GM12873 (cell line): ENCODE measurements at regions not wholly inside any gene's neighbourhood (a gene's known extent, or its start where the extent isn't known, plus 50 kb on each side); places are given as distances from the start of the nearest gene placed in this dataset.

ENCODE experiments used
- TF ChIP-seq, protein P1 (sequence below): IDR thresholded peaks from 2 replicates; pipeline ENCODE4 v1.5.1; 2012; ENCODE audit warnings: low read depth, mild to moderate bottlenecking, moderate library complexity, low read length, control low read depth; ENCODE audit not compliant: insufficient read depth; ENCODE audit errors: missing control alignments

DNA sequence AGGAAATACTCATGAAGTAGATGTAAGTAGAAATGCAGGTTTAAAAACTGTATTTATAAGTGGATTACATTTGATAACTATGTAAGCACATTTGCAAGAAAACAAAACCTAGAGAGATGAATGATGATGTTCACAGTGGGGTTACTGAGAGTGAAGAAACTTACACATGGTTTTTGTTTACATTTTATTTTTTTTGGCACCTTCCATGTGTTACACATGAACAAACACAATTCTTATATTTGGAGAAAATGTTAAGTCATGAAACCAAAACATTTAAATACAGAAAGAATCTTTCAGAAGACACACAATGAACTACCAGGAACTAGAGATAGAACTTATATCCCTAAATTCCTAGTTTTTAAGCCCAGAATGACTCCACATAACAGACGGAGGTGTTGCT, 51.5 kb upstream of the SPATA31E1 start:
- TF ChIP-seq, protein P1, sequence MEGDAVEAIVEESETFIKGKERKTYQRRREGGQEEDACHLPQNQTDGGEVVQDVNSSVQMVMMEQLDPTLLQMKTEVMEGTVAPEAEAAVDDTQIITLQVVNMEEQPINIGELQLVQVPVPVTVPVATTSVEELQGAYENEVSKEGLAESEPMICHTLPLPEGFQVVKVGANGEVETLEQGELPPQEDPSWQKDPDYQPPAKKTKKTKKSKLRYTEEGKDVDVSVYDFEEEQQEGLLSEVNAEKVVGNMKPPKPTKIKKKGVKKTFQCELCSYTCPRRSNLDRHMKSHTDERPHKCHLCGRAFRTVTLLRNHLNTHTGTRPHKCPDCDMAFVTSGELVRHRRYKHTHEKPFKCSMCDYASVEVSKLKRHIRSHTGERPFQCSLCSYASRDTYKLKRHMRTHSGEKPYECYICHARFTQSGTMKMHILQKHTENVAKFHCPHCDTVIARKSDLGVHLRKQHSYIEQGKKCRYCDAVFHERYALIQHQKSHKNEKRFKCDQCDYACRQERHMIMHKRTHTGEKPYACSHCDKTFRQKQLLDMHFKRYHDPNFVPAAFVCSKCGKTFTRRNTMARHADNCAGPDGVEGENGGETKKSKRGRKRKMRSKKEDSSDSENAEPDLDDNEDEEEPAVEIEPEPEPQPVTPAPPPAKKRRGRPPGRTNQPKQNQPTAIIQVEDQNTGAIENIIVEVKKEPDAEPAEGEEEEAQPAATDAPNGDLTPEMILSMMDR = no peak
